ENCODE measurements at regions not wholly inside any gene's neighbourhood (a gene's known extent, or its start where the extent isn't known, plus 50 kb on each side); places are given as distances from the start of the nearest gene placed in this dataset.

GRCh38 chr2:16250466-16250865 lies 310.1 kb downstream of the MYCN start:
- FAIRE-seq (no peak), DNase-seq (ENCODE audit: insufficient read length, low spot score) (no peak)

GRCh38 chr2:16250056-16250425 lies 309.7 kb downstream of the MYCN start:
- FAIRE-seq (no peak), DNase-seq (ENCODE audit: insufficient read length, low spot score) (no peak)

DNA sequence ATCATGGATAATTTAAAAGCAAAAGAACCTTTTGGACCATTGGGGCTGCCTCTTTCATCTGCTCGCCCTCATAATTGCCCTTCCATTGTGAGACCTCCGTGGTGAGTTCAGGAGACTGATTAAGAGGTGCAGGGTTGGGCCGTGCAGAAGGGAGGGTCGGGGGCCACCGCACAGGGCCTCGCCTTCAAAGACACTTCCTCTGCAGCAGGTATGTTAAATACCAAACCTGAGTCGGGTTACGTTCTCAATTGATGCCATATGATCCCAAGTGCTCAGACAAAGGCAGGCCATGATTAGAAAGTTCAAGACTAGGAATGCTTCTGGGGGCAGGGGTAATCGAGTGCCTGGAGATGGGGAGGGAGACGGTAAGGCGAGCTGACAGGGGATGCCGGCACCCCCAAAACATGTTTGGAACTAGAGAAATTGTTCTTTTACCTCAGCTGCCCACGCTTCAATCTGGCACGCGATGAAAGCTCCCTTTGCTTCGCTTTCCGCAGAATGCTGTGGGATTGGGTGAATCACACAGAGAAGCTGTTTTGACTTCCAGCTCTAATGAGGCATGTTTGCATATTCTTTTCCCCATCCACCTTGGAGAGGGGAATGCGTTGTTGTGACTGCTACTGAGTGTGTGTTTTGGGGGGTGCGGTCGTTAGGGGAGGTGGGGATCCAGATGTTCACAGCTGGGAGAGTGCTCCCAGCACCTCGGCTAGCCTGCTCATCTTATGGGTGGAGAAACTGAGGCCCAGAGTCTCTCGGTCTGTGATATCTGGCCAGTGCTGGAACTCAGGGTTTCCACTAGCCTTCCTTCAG lies 309.1 kb downstream of the MYCN start:
- DNase-seq (ENCODE audit: insufficient read length, low spot score) (no peak), FAIRE-seq (no peak)

DNA sequence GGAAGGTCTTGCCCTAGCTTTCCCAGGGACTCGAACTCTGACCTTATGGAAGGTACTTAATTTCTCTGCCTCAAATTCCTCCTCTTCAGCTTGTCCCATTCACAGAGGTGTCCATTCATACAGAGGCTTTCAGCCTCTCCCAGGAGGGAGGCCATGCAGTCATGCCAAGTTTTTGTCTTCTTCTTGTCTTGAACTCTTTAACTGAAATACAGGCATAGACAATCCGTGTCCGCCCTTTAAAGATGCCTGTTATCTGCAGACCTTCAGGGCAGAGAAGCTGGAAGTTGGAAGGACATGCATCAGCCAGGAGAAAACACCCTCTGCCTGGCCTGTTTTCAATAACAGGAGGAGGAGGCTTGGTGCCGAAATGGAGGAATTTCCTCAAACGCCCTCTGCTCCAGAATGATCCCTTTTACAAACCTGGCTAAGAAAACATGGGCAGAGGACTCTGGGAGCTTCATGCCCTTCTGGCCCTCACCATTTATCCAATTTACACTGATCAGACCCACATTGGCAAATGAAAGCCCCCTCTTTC lies 308.3 kb downstream of the MYCN start:
- FAIRE-seq (no peak), DNase-seq (ENCODE audit: insufficient read length, low spot score) (no peak)

GRCh38 chr2:16247326-16248122 lies 307.2 kb downstream of the MYCN start:
- FAIRE-seq (no peak), DNase-seq (ENCODE audit: insufficient read length, low spot score) (no peak)

DNA sequence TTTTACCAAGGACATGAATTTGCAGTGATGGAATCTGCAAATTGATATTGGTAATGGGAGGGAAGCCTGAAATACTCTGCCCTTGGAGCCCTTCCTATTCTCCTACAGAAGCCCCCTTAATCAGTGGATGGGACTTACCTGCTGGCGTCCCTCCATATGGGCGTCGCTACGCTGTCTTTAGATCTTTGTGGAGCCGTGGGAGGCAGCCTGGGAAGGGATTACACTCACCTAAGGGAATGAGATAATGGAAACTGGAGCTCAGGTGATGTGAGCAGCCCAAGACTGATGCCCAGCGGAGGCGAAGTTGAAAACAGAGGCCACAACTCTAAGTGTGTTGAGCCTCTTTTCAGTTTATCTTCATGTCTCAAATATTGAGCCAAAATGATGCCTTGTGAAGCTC lies 306.6 kb downstream of the MYCN start:
- no peak for FAIRE-seq
- no peak for DNase-seq (ENCODE audit: insufficient read length, low spot score)

GRCh38 chr2:16246281-16246850 lies 306.0 kb downstream of the MYCN start:
- DNase-seq (ENCODE audit: insufficient read length, low spot score): no peak
- FAIRE-seq: no peak

DNA sequence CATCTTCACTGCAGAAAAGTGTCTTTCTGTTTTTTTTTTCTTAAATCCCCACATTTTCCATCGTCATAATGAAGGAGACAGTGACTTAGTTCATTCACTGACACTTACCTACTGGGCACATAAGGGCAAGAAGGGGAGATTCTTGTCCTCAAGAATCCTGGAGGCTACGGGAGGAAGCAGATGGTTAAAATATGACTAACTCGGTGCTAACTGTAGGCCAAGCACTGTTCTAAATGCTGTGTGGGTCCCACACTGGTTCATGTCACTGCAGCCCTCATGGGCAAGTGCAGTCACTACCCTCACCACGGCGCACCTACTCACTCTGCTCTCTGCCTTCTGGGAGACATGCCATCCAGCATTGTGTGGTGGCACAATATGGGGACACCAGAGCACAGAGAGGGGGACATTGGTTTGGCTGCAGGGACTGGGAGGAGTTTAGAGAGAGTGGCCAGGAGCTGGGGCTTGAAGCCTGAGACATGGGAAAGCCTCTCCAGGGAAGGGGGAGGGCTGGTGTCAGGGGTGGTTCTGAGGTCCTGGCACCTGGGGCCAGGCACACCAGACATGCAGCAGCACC lies 305.2 kb downstream of the MYCN start:
- DNase-seq (ENCODE audit: insufficient read length, low spot score) (no peak), FAIRE-seq (no peak)

- DNase-seq (ENCODE audit: insufficient read length, low spot score): no peak
- FAIRE-seq: no peak
These were observed 304.6 kb downstream of the MYCN start for GRCh38 chr2:16244966-16245320.

GRCh38 chr2:16244153-16244965 lies 304.0 kb downstream of the MYCN start:
- DNase-seq (ENCODE audit: insufficient read length, low spot score) (no peak), FAIRE-seq (no peak)

GRCh38 chr2:16243411-16243996 lies 303.2 kb downstream of the MYCN start:
- FAIRE-seq (no peak), DNase-seq (ENCODE audit: insufficient read length, low spot score) (no peak)

DNA sequence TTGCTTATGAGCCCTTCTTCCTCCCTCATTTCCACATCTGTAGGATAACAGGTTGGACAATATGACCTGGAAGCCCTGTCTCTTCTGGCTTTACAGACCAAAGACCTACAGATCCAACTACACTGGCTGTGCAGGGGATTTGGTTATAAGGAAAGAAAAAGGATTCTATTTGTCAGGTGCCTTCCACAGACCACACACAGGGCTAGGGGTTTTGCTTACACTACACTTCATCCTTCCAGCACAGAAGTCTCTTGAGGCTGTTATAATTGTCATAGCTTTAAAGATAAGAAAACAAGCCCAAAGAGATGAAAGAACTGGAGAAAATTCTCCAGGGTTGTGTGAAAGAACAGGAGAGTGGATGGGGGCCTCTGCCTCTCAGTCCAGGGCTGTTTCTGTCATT lies 302.6 kb downstream of the MYCN start:
- DNase-seq (ENCODE audit: insufficient read length, low spot score) (no peak), FAIRE-seq (no peak)

GRCh38 chr2:16241166-16242160 lies 301.1 kb downstream of the MYCN start:
- FAIRE-seq (no peak), DNase-seq (ENCODE audit: insufficient read length, low spot score) (no peak)

GRCh38 chr2:16240402-16240801 lies 300.1 kb downstream of the MYCN start:
- FAIRE-seq: no peak

GRCh38 chr2:16239296-16239850 lies 299.0 kb downstream of the MYCN start:
- FAIRE-seq (no peak), DNase-seq (ENCODE audit: insufficient read length, low spot score) (no peak)

More at GRCh38 chr2:16240402-16240801, 300.1 kb downstream of the MYCN start:
- DNase-seq (ENCODE audit: insufficient read length, low spot score): no peak

- no peak for DNase-seq (ENCODE audit: insufficient read length, low spot score)
- no peak for FAIRE-seq
These were observed 298.4 kb downstream of the MYCN start for GRCh38 chr2:16238786-16239185.

DNA sequence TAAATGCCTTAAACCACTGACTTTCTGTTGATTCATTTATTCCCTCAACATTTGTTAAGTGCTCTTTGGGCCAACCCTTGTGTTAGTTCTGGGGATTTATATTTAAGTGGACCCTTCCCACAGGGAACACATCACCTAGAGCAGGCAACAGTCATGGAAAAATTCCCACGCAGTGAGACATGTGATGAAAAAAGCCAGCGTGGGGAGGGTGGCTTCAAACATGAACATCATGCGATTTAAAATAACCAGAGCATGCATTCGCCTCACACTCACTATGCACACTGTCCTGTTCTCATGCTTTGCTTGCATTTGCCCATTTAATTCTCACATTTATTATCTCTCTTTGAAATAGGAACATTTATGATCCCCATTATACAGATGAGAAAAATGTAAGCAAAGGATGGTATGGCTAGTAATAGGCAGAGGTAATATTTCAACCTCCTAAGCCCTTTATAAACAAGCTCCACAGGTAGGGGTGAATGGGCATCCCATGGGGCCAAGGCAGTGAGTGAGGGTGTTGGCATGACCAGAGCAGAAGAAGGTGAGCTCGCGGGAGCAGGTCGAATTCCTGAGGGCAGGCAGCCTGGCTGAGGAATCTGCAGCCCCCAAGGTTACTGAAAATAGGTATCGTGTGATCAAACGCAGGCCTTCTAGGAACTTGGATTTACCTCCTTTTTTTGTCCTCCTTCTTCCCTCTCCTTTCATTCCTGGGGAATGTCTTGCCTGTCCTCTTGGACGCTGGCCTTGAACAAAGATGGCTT lies 297.8 kb downstream of the MYCN start:
- FAIRE-seq (no peak), DNase-seq (ENCODE audit: insufficient read length, low spot score) (no peak)

DNA sequence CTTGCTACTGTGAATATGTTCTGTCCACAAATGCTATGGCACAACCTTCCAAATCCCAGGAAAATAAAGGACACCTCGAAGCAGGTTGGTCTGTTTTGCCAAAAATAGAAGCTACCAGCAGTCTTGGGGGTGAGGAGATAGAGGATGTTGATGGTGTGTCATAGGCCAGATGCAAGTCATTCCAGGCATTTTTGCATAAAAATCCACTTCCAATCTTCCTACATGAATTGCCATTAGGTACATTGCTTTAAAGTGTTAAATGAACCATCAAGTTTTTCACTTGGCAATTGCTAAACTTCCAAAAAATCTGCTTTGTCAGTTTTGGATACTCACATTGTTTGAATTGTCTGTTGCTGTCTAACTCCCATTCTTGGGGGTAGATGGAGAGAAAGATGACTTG lies 295.4 kb downstream of the MYCN start:
- DNase-seq (ENCODE audit: insufficient read length, low spot score): no peak
- no peak for FAIRE-seq

Measured in HTR-8/SVneo (cell line).